ENCODE measurements at regions not wholly inside any gene's neighbourhood (a gene's known extent, or its start where the extent isn't known, plus 50 kb on each side); places are given as distances from the start of the nearest gene placed in this dataset.

DNA sequence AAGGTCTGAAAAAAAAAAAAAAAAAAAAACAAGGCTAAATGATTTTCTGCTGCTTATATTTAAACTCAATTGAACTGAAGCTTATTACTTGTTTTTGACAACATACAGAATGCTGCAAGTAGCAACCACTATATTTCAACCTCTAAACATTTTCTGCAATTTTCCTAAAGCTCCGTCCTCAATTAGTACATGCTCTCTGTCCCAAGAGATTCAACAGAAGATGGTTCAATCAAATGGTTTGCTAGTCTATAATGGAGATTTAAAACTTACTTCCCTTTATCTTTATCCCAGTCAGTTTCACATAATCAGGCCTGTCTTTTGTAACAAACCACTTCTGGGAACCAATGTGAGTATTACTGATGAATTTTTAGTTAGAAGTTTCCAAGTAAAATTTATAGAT lies 485.1 kb upstream of the CDH7 start:
- H3K4me3 ChIP-seq (ENCODE audit: severe bottlenecking): no peak overlapping the region
- ATAC-seq (ENCODE audit: low read depth): no peak
- DNase-seq (ENCODE audit: low spot score): no peak
- no peaks in the 10 kb centered on the region for H3K9me3 ChIP-seq (ENCODE audit: severe bottlenecking)
- TF ChIP-seq, protein P1, sequence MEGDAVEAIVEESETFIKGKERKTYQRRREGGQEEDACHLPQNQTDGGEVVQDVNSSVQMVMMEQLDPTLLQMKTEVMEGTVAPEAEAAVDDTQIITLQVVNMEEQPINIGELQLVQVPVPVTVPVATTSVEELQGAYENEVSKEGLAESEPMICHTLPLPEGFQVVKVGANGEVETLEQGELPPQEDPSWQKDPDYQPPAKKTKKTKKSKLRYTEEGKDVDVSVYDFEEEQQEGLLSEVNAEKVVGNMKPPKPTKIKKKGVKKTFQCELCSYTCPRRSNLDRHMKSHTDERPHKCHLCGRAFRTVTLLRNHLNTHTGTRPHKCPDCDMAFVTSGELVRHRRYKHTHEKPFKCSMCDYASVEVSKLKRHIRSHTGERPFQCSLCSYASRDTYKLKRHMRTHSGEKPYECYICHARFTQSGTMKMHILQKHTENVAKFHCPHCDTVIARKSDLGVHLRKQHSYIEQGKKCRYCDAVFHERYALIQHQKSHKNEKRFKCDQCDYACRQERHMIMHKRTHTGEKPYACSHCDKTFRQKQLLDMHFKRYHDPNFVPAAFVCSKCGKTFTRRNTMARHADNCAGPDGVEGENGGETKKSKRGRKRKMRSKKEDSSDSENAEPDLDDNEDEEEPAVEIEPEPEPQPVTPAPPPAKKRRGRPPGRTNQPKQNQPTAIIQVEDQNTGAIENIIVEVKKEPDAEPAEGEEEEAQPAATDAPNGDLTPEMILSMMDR (IDR thresholded peaks at IDR 0.05; ENCODE audit: poor library complexity, severe bottlenecking): no peak
- no peaks in the 10 kb centered on the region for H3K27me3 ChIP-seq (ENCODE audit: insufficient read depth, poor library complexity, severe bottlenecking)
- no peaks in the 10 kb centered on the region for H3K4me1 ChIP-seq (ENCODE audit: insufficient read depth, poor library complexity, severe bottlenecking)
- no peak overlapping the region for H3K27ac ChIP-seq (ENCODE audit: poor library complexity, severe bottlenecking)
- H3K36me3 ChIP-seq (ENCODE audit: low read depth): no peaks in the 10 kb centered on the region

DNA sequence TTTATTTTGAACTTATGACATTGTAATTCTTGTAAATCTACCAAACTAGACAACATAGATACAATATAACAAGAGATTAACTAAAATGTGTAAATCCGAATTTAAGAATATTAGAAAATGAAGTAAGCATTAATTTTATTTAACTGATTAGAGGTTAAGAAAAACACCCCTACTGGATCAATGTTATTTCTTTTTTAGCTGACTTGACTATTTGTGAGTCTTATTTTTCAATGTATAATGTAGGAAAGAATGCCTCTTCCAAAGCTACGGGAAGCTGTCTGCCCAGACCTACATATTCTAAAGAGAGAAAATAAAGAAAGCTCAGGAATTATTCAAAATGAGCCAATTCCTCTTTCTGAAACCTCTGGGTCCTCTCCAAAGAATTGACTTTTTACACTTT lies 490.8 kb upstream of the CDH7 start:
- H3K4me1 ChIP-seq (ENCODE audit: insufficient read depth, poor library complexity, severe bottlenecking): no peaks in the 10 kb centered on the region
- no peaks in the 10 kb centered on the region for H3K9me3 ChIP-seq (ENCODE audit: severe bottlenecking)
- no peaks in the 10 kb centered on the region for H3K36me3 ChIP-seq (ENCODE audit: low read depth)
- DNase-seq (ENCODE audit: low spot score): no peak
- H3K27me3 ChIP-seq (ENCODE audit: insufficient read depth, poor library complexity, severe bottlenecking): no peaks in the 10 kb centered on the region
- ATAC-seq (ENCODE audit: low read depth): no peak
- TF ChIP-seq, protein P1 (IDR thresholded peaks at IDR 0.05; ENCODE audit: poor library complexity, severe bottlenecking): no peak
- H3K4me3 ChIP-seq (ENCODE audit: severe bottlenecking): no peak overlapping the region
- no peak overlapping the region for H3K27ac ChIP-seq (ENCODE audit: poor library complexity, severe bottlenecking)

DNA sequence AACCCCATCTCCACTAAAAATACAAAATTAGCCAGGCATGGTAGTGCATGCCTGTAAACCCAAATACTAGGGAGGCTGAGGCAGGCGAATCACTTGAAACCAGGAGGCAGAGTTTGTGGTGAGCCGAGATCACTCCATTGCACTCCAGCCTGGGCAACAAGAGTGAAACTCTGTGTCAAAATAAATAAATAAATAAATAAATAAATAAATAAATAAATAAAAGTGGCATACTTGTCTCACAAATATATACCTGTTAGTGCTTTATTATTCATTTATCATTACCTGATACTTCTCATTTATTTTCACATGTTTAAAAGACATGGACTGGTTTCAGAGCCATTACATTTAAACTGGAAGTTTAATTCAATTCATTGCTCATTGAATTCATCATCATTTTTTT lies 491.4 kb upstream of the CDH7 start:
- Histone ChIP-seq H3K4me1 (ENCODE audit: insufficient read depth, poor library complexity, severe bottlenecking) (no peaks in the 10 kb centered on the region), H3K9me3 (ENCODE audit: severe bottlenecking) (no peaks in the 10 kb centered on the region), H3K27me3 (ENCODE audit: insufficient read depth, poor library complexity, severe bottlenecking) (no peaks in the 10 kb centered on the region), H3K36me3 (ENCODE audit: low read depth) (no peaks in the 10 kb centered on the region), H3K4me3 (ENCODE audit: severe bottlenecking) (no peak overlapping the region), H3K27ac (ENCODE audit: poor library complexity, severe bottlenecking) (no peak overlapping the region)
- TF ChIP-seq, protein P1 (IDR thresholded peaks at IDR 0.05; ENCODE audit: poor library complexity, severe bottlenecking): no peak
- ATAC-seq (ENCODE audit: low read depth): no peak
- no peak for DNase-seq (ENCODE audit: low spot score)

DNA sequence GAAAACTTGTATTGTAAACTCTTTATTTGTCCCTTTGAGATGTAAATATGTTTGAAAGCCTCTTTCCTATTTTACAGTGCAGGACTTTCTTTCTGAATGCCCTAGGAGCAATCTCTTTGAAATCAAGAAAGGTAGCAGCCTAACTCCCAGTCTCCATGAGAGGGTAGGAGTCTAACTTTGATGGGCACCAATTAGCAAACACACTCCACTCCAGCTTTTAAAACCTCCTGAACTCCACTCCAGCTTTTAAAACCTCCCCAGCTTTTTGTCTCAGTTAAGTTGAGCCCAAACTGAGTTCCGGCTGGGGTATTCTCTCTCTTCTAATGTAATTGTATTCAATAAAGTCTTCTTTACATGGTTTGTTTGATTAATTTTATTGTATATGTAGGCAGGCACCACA lies 493.7 kb upstream of the CDH7 start:
- no peaks in the 10 kb centered on the region for H3K27me3 ChIP-seq (ENCODE audit: insufficient read depth, poor library complexity, severe bottlenecking)
- TF ChIP-seq, protein P1 (IDR thresholded peaks at IDR 0.05; ENCODE audit: poor library complexity, severe bottlenecking): no peak
- H3K9me3 ChIP-seq (ENCODE audit: severe bottlenecking): no peaks in the 10 kb centered on the region
- DNase-seq (ENCODE audit: low spot score) (no peak), ATAC-seq (ENCODE audit: low read depth) (no peak)
- H3K36me3 ChIP-seq (ENCODE audit: low read depth): no peaks in the 10 kb centered on the region
- H3K4me3 ChIP-seq (ENCODE audit: severe bottlenecking): no peak overlapping the region
- H3K27ac ChIP-seq (ENCODE audit: poor library complexity, severe bottlenecking): no peak overlapping the region
- H3K4me1 ChIP-seq (ENCODE audit: insufficient read depth, poor library complexity, severe bottlenecking): no peaks in the 10 kb centered on the region

DNA sequence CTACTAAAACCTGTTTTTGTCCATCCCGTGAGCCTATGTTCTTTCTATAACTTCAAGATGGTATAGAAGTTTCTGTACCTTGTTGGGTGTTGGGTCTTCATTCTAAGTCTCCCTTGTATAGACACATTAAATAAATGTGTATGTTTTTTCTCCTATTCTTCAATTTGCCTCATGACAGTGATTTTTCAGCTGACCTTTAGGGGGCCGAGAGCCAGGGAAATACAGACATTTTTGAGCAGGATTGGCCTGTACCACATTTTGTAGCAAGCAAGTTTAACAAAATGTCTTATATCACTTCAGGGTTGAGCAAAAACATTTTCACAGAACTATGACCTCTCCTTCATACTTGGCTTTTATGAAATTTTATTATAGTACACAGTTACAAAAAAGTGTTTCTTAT lies 495.4 kb upstream of the CDH7 start:
- TF ChIP-seq, protein P1 (IDR thresholded peaks at IDR 0.05; ENCODE audit: poor library complexity, severe bottlenecking): no peak
- Histone ChIP-seq H3K27me3 (ENCODE audit: insufficient read depth, poor library complexity, severe bottlenecking) (no peaks in the 10 kb centered on the region), H3K9me3 (ENCODE audit: severe bottlenecking) (no peaks in the 10 kb centered on the region), H3K4me1 (ENCODE audit: insufficient read depth, poor library complexity, severe bottlenecking) (no peaks in the 10 kb centered on the region), H3K27ac (ENCODE audit: poor library complexity, severe bottlenecking) (no peak overlapping the region), H3K4me3 (ENCODE audit: severe bottlenecking) (no peak overlapping the region), H3K36me3 (ENCODE audit: low read depth) (no peaks in the 10 kb centered on the region)
- ATAC-seq (ENCODE audit: low read depth) (no peak), DNase-seq (ENCODE audit: low spot score) (no peak)

All from RWPE2 (cell line).